OCI-LY7 (cell line): ENCODE measurements at regions not wholly inside any gene's neighbourhood (a gene's known extent, or its start where the extent isn't known, plus 50 kb on each side); places are given as distances from the start of the nearest gene placed in this dataset.

ENCODE experiments used
- BruUV-seq: library from RNA; stranded (reverse); fragments of 400-500 nt; replicated peaks from 2 replicates; lab custom pipeline; 2021; lab: Mats Ljungman, UMichigan
- CTCF ChIA-PET: fragments of 300-600 bp; sonication (Branson Sonifier 250); formaldehyde crosslinking; loops from one replicate; lab custom pipeline; 2022; ENCODE audit warnings: antibody characterized with exemption; ENCODE audit not compliant: unreplicated experiment; lab: Charles Lee
- POLR2A ChIA-PET: fragments of 300-600 bp; sonication (Branson Sonifier 250); formaldehyde crosslinking; loops from one replicate; lab custom pipeline; 2022; ENCODE audit warnings: antibody characterized with exemption; lab: Charles Lee
- DNase-seq: peaks from one replicate; pipeline ENCODE4 v3.0.0-alpha.2; 2015; ENCODE audit warnings: low spot score
- H2AFZ ChIP-seq: fragments of 200-600 bp; sonication (generic), shearing (Covaris generic); 2 replicates; pipeline ENCODE4 v1.6.1; 2014; ENCODE audit warnings: mild to moderate bottlenecking, antibody characterized with exemption, low read length, moderate library complexity
- H3K27ac ChIP-seq: fragments of 200-600 bp; sonication (generic); 2 replicates; pipeline ENCODE4 v1.5.1; 2014; ENCODE audit warnings: mixed run types, low read depth, mild to moderate bottlenecking, moderate library complexity, low read length, inconsistent platforms; ENCODE audit not compliant: poor library complexity, severe bottlenecking
- H3K36me3 ChIP-seq: fragments of 200-600 bp; sonication (generic); 2 replicates; pipeline ENCODE4 v1.6.1; 2014; ENCODE audit warnings: mild to moderate bottlenecking, antibody characterized with exemption, low read length, moderate library complexity, mixed read lengths; ENCODE audit not compliant: insufficient read depth
- H3K4me1 ChIP-seq: fragments of 200-600 bp; sonication (generic); 2 replicates; pipeline ENCODE4 v1.5.1; 2014; ENCODE audit warnings: mild to moderate bottlenecking, low read length; ENCODE audit not compliant: insufficient read depth, poor library complexity, severe bottlenecking
- H3K4me2 ChIP-seq: fragments of 200-600 bp; sonication (generic); 2 replicates; pipeline ENCODE4 v1.6.1; 2014; ENCODE audit warnings: mild to moderate bottlenecking, low read length
- H3K4me3 ChIP-seq: fragments of 200-600 bp; sonication (generic); 2 replicates; pipeline ENCODE4 v1.5.1; 2014; ENCODE audit warnings: mild to moderate bottlenecking, low read depth, low read length; ENCODE audit not compliant: poor library complexity, severe bottlenecking
- H3K79me2 ChIP-seq: fragments of 200-600 bp; sonication (generic); 2 replicates; pipeline ENCODE4 v1.6.1; 2016; ENCODE audit warnings: low read depth, mild to moderate bottlenecking, low read length, moderate library complexity, mixed read lengths; ENCODE audit not compliant: insufficient read depth
- H3K9me2 ChIP-seq: fragments of 200-600 bp; sonication (generic); 2 replicates; pipeline ENCODE4 v1.6.1; 2016; ENCODE audit warnings: mild to moderate bottlenecking, low read length, mixed read lengths; ENCODE audit not compliant: insufficient read depth
- H3K9me3 ChIP-seq: fragments of 200-600 bp; sonication (generic); 2 replicates; pipeline ENCODE4 v1.6.1; 2014; ENCODE audit warnings: mild to moderate bottlenecking, mixed run types, low read length, mixed read lengths
- H4K20me1 ChIP-seq: fragments of 200-600 bp; sonication (generic); 2 replicates; pipeline ENCODE4 v1.6.1; 2014; ENCODE audit warnings: mild to moderate bottlenecking, antibody characterized with exemption, low read length, moderate library complexity, mixed read lengths; ENCODE audit not compliant: insufficient read depth
- EZH2phosphoT487 ChIP-seq: fragments of 200-600 bp; sonication (generic); IDR thresholded peaks from 2 replicates; pipeline ENCODE4 v1.6.1; 2018; ENCODE audit warnings: low read depth, borderline replicate concordance, mild to moderate bottlenecking, mixed run types, antibody characterized with exemption, low read length, moderate library complexity, mixed read lengths
- intact Hi-C: fragments of 100-400 bp; cut with micrococcal nuclease; formaldehyde crosslinking; loops from one replicate; pipeline ENCODE4 v1.10.0; 2022; ENCODE audit not compliant: unreplicated experiment
- TF ChIP-seq, protein P1 (sequence below): fragments of 200-600 bp; sonication (generic); conservative IDR thresholded peaks from 2 replicates; pipeline ENCODE4 v1.5.1; 2014; ENCODE audit warnings: mild to moderate bottlenecking, antibody characterized with exemption, low read length, moderate library complexity, mixed read lengths

DNA sequence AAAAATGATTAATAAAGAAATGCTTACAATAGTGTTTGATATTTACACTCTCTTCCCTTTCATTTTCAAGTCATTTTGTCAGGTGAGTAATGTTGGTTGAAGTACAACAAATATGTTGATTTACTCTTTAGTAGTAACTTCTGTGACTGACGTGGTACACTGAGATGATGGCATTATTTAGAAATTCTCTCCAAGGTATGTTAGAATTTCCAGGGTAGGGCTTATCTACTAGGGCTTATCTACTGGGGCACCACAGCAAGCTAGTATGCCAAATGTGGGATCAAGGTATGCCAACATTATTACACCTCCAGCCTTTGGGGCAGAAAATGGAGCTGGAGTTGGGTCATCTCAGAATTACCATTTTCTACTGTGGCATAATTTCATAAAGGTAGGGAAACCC is 157.4 kb upstream of the AGTR1 start:
- Histone ChIP-seq H3K4me2 (no peak overlapping the region), H3K9me2 (no peaks in the 10 kb centered on the region), H3K79me2 (no peaks in the 10 kb centered on the region), H3K4me3 (no peak overlapping the region), H3K27ac (no peak overlapping the region), H4K20me1 (no peaks in the 10 kb centered on the region), H3K36me3 (no peaks in the 10 kb centered on the region), H2AFZ (no peak overlapping the region), H3K9me3 (no peaks in the 10 kb centered on the region), H3K4me1 (no peaks in the 10 kb centered on the region)
- no peak for DNase-seq
- ChIA-PET POLR2A (no interaction called here), CTCF (no interaction called here)
- TF ChIP-seq, protein P1, sequence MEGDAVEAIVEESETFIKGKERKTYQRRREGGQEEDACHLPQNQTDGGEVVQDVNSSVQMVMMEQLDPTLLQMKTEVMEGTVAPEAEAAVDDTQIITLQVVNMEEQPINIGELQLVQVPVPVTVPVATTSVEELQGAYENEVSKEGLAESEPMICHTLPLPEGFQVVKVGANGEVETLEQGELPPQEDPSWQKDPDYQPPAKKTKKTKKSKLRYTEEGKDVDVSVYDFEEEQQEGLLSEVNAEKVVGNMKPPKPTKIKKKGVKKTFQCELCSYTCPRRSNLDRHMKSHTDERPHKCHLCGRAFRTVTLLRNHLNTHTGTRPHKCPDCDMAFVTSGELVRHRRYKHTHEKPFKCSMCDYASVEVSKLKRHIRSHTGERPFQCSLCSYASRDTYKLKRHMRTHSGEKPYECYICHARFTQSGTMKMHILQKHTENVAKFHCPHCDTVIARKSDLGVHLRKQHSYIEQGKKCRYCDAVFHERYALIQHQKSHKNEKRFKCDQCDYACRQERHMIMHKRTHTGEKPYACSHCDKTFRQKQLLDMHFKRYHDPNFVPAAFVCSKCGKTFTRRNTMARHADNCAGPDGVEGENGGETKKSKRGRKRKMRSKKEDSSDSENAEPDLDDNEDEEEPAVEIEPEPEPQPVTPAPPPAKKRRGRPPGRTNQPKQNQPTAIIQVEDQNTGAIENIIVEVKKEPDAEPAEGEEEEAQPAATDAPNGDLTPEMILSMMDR: no peak
- no peak for TF ChIP-seq EZH2phosphoT487
- intact Hi-C loops: no loop called here
- BruUV-seq: no TSS peak

DNA sequence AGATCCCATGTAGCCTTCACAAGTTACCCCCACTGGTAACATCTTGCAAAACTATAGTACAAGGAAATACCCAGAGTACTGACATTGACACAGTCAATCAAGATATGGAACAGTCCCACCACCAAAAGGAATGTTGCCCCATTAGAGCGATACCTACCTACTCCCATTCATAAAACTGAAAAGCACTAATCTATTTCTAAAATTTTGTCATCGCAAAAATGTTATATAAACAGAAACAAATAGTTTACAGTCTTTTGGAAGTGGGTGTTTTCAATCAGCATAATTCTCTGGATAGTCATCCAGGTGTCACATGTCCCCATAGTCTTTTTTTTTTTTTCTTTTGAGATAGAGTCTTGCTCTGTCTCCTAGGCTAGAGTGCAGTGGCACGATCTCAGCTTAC is 156.9 kb upstream of the AGTR1 start:
- CTCF ChIA-PET: no interaction called here
- POLR2A ChIA-PET: interaction anchor here (0.6 kb wide), 1 partner anchor 705 kb away, joined by 3 read pairs; no protein-coding TSS in a partner anchor

DNA sequence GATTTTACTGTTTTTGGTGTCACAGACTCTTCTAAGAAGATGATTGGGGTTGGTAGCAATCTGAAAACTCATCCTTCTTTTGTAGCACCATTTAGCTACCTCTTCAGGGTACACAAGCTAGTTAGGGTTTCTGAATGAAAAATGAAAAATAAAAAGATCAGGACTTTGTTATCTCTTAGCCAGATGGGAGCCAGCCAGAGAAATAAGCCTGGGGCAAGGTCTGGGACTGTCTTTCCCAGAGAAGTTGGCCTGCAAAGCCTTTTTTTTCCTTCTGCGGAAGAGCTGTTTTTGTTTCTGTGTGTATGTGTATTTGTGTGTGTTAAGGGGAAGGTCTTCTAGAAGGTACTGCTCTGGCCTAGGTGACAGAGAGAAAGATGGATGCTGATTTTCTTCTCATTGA is 150.7 kb upstream of the AGTR1 start:
- Histone ChIP-seq H3K9me2 (no peaks in the 10 kb centered on the region), H3K4me2 (no peak overlapping the region), H3K36me3 (no peaks in the 10 kb centered on the region), H3K4me3 (no peak overlapping the region), H4K20me1 (no peaks in the 10 kb centered on the region), H3K4me1 (no peaks in the 10 kb centered on the region), H3K79me2 (no peaks in the 10 kb centered on the region), H3K9me3 (no peaks in the 10 kb centered on the region), H2AFZ (no peak overlapping the region), H3K27ac (no peak overlapping the region)
- TF ChIP-seq EZH2phosphoT487: no peak
- TF ChIP-seq, protein P1: no peak
- intact Hi-C loops: no loop called here
- POLR2A ChIA-PET: interaction anchor here (0.7 kb wide), 1 partner anchor 522 kb away, joined by 3 read pairs; no protein-coding TSS in a partner anchor
- DNase-seq: no peak
- no TSS peak for BruUV-seq
- CTCF ChIA-PET: no interaction called here

More for the DNA sequence above, 156.9 kb upstream of the AGTR1 start:
- Histone ChIP-seq H3K79me2 (no peaks in the 10 kb centered on the region), H3K27ac (no peak overlapping the region), H3K4me2 (no peak overlapping the region), H3K4me1 (no peaks in the 10 kb centered on the region), H3K36me3 (no peaks in the 10 kb centered on the region), H3K9me2 (no peaks in the 10 kb centered on the region), H3K4me3 (no peak overlapping the region), H2AFZ (no peak overlapping the region), H4K20me1 (no peaks in the 10 kb centered on the region), H3K9me3 (no peaks in the 10 kb centered on the region)
- TF ChIP-seq EZH2phosphoT487: no peak
- TF ChIP-seq, protein P1: no peak
- intact Hi-C loops: no loop called here
- DNase-seq: no peak
- BruUV-seq: no TSS peak
